ENCODE measurements at regions not wholly inside any gene's neighbourhood (a gene's known extent, or its start where the extent isn't known, plus 50 kb on each side); places are given as distances from the start of the nearest gene placed in this dataset.
A peak's percentile ranks its signal among the peaks of the same experiment; 100 is the strongest.

GRCh38 chr2:12316476-12316875 is 400.3 kb upstream of the TRIB2 start:
- H3K27me3 ChIP-seq = no peaks in the 10 kb centered on the region
- DNase-seq = no peak
- no peak overlapping the region for H3K4me3 ChIP-seq
- intact Hi-C loops (cut with DNase I) = loop anchor here (5.0 to 10.0 kb wide), 3 partner anchors 111 to 398 kb away; partner anchors contain the start of gene TRIB2
- peaks cover 0 to 54% (median 51%) of the 10 kb centered on the region in 4 donors for H3K4me1 ChIP-seq
- TF ChIP-seq CTCF (IDR thresholded peaks at IDR 0.05) (no peak), EP300 (IDR thresholded peaks at IDR 0.05) (no peak), POLR2AphosphoS5 (IDR thresholded peaks at IDR 0.05) (no peak), POLR2A (IDR thresholded peaks at IDR 0.05) (no peak)
- WGBS, 2 donors = 94% methylated on average over 3 of the region's 3 CpGs
- no peaks in the 10 kb centered on the region for H3K36me3 ChIP-seq
- H3K27ac ChIP-seq = no peak overlapping the region
- no peaks in the 10 kb centered on the region for H3K9me3 ChIP-seq

- Histone ChIP-seq H3K36me3 (no peaks in the 10 kb centered on the region), H3K4me3 (no peak overlapping the region), H3K27me3 (no peaks in the 10 kb centered on the region), H3K4me1 (peaks cover 0 to 57% (median 52%) of the 10 kb centered on the region in 4 donors), H3K9me3 (no peaks in the 10 kb centered on the region), H3K27ac (peak overlapping the region in 3 of 4 donors; percentile 70 to 78 (median 71))
- WGBS, 2 donors = 60 to 62% methylated on average over 3 of the region's 3 CpGs
- intact Hi-C loops (cut with DNase I) = loop anchor here (5.0 to 10.0 kb wide), 3 partner anchors 110 to 398 kb away; partner anchors contain the start of gene TRIB2
- no peak for TF ChIP-seq CTCF (IDR thresholded peaks at IDR 0.05)
- no peak for DNase-seq
Observed at GRCh38 chr2:12317286-12317685, 399.4 kb upstream of the TRIB2 start.

- H3K27me3 ChIP-seq = no peaks in the 10 kb centered on the region
- H3K27ac ChIP-seq = peak overlapping the region; percentile 35 to 78 (median 70)
- TF ChIP-seq POLR2AphosphoS5 (IDR thresholded peaks at IDR 0.05) (peak in 1 of 4 donors; percentile 42), CTCF (IDR thresholded peaks at IDR 0.05) (no peak), EP300 (IDR thresholded peaks at IDR 0.05) (peak in 1 of 4 donors; percentile 11)
- H3K4me1 ChIP-seq = peaks cover 0 to 57% (median 51%) of the 10 kb centered on the region in 4 donors
- intact Hi-C loops (cut with DNase I) = loop anchor here (5.0 to 10.0 kb wide), 3 partner anchors 109 to 397 kb away; partner anchors contain the start of gene TRIB2
- WGBS, 2 donors = 26 to 72% methylated on average over 6 of the region's 6 CpGs
- DNase-seq = no peak
- no peaks in the 10 kb centered on the region for H3K9me3 ChIP-seq
- H3K4me3 ChIP-seq = no peak overlapping the region
- no peaks in the 10 kb centered on the region for H3K36me3 ChIP-seq
Observed at GRCh38 chr2:12317814-12318426, 398.8 kb upstream of the TRIB2 start.

- Histone ChIP-seq H3K27ac (peak overlapping the region; percentile 35 to 78 (median 70)), H3K36me3 (no peaks in the 10 kb centered on the region), H3K4me1 (peaks cover 0 to 51% (median 45%) of the 10 kb centered on the region in 4 donors), H3K4me3 (no peak overlapping the region), H3K27me3 (no peaks in the 10 kb centered on the region), H3K9me3 (no peaks in the 10 kb centered on the region)
- TF ChIP-seq EP300 (IDR thresholded peaks at IDR 0.05) = no peak
- no peak for TF ChIP-seq CTCF (IDR thresholded peaks at IDR 0.05)
- no peak for TF ChIP-seq POLR2AphosphoS5 (IDR thresholded peaks at IDR 0.05)
- no peak for TF ChIP-seq POLR2A (IDR thresholded peaks at IDR 0.05)
- WGBS, 2 donors = 19 to 62% methylated on average over 8 of the region's 8 CpGs
- intact Hi-C loops (cut with DNase I) = loop anchor here (5.0 to 10.0 kb wide), 3 partner anchors 109 to 396 kb away; partner anchors contain the start of gene TRIB2
- no peak for DNase-seq
Observed at GRCh38 chr2:12318427-12319057, 398.2 kb upstream of the TRIB2 start.
